ENCODE measurements at regions not wholly inside any gene's neighbourhood (a gene's known extent, or its start where the extent isn't known, plus 50 kb on each side); places are given as distances from the start of the nearest gene placed in this dataset.

GRCh38 chr16:60882816-60883215 lies 1153.4 kb downstream of the CDH8 start:
- intact Hi-C loops (cut with micrococcal nuclease; ENCODE audit: unreplicated experiment) (no loop called here), in situ Hi-C loops (cut with MboI) (no loop called here)
- ATAC-seq (no peak), FAIRE-seq (no peak), DNase-seq (ENCODE audit: low read depth, low spot score) (no peak)
- H3K36me3 ChIP-seq (ENCODE audit: control insufficient read depth in 2 of 2, insufficient read depth in 2 of 2, low read length in 1 of 2) = no peaks in the 10 kb centered on the region
- TF ChIP-seq ASH2L (IDR thresholded peaks at IDR 0.05; ENCODE audit: borderline replicate concordance, low read depth) = no peak
- no peak for TF ChIP-seq ETV6 (conservative IDR thresholded peaks at IDR 0.05 in 1 of 2, IDR thresholded peaks at IDR 0.05 in 1 of 2; ENCODE audit: borderline replicate concordance in 1 of 2, low read depth in 1 of 2)
- no peak for TF ChIP-seq TARDBP (IDR thresholded peaks at IDR 0.05; ENCODE audit: borderline replicate concordance)
- no peak for TF ChIP-seq CTCF (IDR thresholded peaks at IDR 0.05 in 2 of 3, conservative IDR thresholded peaks at IDR 0.05 in 1 of 3; ENCODE audit: control insufficient read depth in 2 of 3, extremely low read depth in 1 of 3, insufficient read depth in 1 of 3, low read depth in 3 of 3, low read length in 3 of 3)
- TF ChIP-seq CREB1 (IDR thresholded peaks at IDR 0.05; ENCODE audit: low read depth) = no peak
- TF ChIP-seq SREBF2 (IDR thresholded peaks at IDR 0.05; ENCODE audit: low read length) = no peak
- no peak for TF ChIP-seq FOXK2 (IDR thresholded peaks at IDR 0.05)
- no peak for TF ChIP-seq ZNF24 (IDR thresholded peaks at IDR 0.05)
- TF ChIP-seq JUNB (IDR thresholded peaks at IDR 0.05) = no peak
- TF ChIP-seq POLR2A (IDR thresholded peaks at IDR 0.05; ENCODE audit: low read depth, low read length) = no peak
- no peak for TF ChIP-seq MXI1 (IDR thresholded peaks at IDR 0.05; ENCODE audit: low read depth, low read length)
- TF ChIP-seq GATAD2B (conservative IDR thresholded peaks at IDR 0.05; ENCODE audit: low read depth) = no peak
- TF ChIP-seq NR2F1 (conservative IDR thresholded peaks at IDR 0.05) = no peak
- TF ChIP-seq ZBTB40 (IDR thresholded peaks at IDR 0.05; ENCODE audit: borderline replicate concordance) = no peak
- TF ChIP-seq JUND (IDR thresholded peaks at IDR 0.05; ENCODE audit: low read depth, low read length) = no peak
- TF ChIP-seq TCF3 (IDR thresholded peaks at IDR 0.05; ENCODE audit: borderline replicate concordance, insufficient read depth, low read depth, low read length) = no peak
- no peak overlapping the region for H3K9ac ChIP-seq (ENCODE audit: control insufficient read depth, insufficient read depth, low read length)
- H2AFZ ChIP-seq (ENCODE audit: control insufficient read depth, low read depth, low read length) = no peak overlapping the region
- no peaks in the 10 kb centered on the region for H3K9me3 ChIP-seq (replicated peaks; ENCODE audit: control insufficient read depth, insufficient read depth, low read length)
- H4K20me1 ChIP-seq (ENCODE audit: control insufficient read depth, insufficient read depth) = no peaks in the 10 kb centered on the region
- SMC1A ChIA-PET (ENCODE audit: uncharacterized antibody, unreplicated experiment) = interaction anchor here (1.4 kb wide), 1 partner anchor 9 kb away, joined by 3 read pairs; no protein-coding TSS in a partner anchor
- H3K4me1 ChIP-seq (ENCODE audit: control insufficient read depth, insufficient read depth, low read length) = no peaks in the 10 kb centered on the region
- H3K4me2 ChIP-seq (ENCODE audit: control insufficient read depth, insufficient read depth) = no peak overlapping the region
- H3K27me3 ChIP-seq (replicated peaks in 1 of 2; ENCODE audit: control insufficient read depth in 2 of 2, insufficient read depth in 2 of 2, low read length in 1 of 2) = no peaks in the 10 kb centered on the region
- CTCF ChIA-PET = no interaction called here
- no peaks in the 10 kb centered on the region for H3K79me2 ChIP-seq (ENCODE audit: control insufficient read depth, insufficient read depth, low read length)
- H3K4me3 ChIP-seq = no peak overlapping the region
- 0% methylated on average over 2 of the region's 2 CpGs for WGBS (ENCODE audit: insufficient coverage, insufficient replicate concordance, low lambda C conversion rate, missing lambda C conversion rate)
- no peak overlapping the region for H3K27ac ChIP-seq (ENCODE audit: control insufficient read depth, insufficient read depth)
- POLR2A ChIA-PET = no interaction called here
- RAD21 ChIA-PET (ENCODE audit: unreplicated experiment) = interaction anchor here (0.7 kb wide), 1 partner anchor 11 kb away, joined by 3 read pairs; no protein-coding TSS in a partner anchor
- no TSS peak for BruUV-seq (replicated peaks)
